Coronary artery (tissue), 2 donors: ENCODE measurements at regions not wholly inside any gene's neighbourhood (a gene's known extent, or its start where the extent isn't known, plus 50 kb on each side); places are given as distances from the start of the nearest gene placed in this dataset.

Source experiments
- DNase-seq: peaks from one replicate; pipeline ENCODE4 v3.0.0-alpha.2; 2017; ENCODE audit warnings: low spot score
- H3K27ac ChIP-seq, 2 donors: fragments of 200-600 bp; sonication (generic); one replicate each; pipeline ENCODE4 v1.5.1; 2016 to 2019
- H3K4me3 ChIP-seq: fragments of 200-600 bp; sonication (generic); 2 replicates; pipeline ENCODE4 v1.5.1; 2016; ENCODE audit warnings: mild to moderate bottlenecking, moderate library complexity
- TF ChIP-seq, protein P1 (sequence below): fragments of 200-600 bp; sonication (generic); IDR thresholded peaks from one replicate; pipeline ENCODE4 v1.5.1; 2019; ENCODE audit warnings: antibody characterized with exemption

DNA sequence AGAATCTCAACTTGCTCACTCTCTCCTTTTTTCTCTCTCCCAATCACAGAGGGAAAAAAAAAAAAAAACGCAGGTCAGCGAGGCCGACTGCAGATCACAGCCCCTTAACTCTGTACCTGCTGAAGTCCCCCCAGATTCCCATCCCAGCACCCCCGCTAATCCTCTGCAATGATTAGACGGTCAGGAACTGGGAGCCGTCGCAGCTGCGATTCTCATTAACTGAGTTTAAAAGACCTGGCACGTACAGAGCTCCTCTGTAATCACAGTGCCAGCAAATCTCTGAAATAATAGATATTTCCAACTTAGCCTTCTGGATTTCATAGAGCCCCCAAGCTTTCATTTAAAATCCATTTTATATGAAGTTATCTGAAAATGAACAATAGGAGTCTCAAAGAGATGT, 84.4 kb downstream of the ANKRD60 start:
- peak; percentile 14 for DNase-seq
- H3K27ac ChIP-seq, result no peak overlapping the region
- TF ChIP-seq, protein P1, sequence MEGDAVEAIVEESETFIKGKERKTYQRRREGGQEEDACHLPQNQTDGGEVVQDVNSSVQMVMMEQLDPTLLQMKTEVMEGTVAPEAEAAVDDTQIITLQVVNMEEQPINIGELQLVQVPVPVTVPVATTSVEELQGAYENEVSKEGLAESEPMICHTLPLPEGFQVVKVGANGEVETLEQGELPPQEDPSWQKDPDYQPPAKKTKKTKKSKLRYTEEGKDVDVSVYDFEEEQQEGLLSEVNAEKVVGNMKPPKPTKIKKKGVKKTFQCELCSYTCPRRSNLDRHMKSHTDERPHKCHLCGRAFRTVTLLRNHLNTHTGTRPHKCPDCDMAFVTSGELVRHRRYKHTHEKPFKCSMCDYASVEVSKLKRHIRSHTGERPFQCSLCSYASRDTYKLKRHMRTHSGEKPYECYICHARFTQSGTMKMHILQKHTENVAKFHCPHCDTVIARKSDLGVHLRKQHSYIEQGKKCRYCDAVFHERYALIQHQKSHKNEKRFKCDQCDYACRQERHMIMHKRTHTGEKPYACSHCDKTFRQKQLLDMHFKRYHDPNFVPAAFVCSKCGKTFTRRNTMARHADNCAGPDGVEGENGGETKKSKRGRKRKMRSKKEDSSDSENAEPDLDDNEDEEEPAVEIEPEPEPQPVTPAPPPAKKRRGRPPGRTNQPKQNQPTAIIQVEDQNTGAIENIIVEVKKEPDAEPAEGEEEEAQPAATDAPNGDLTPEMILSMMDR, result no peak
- no peak overlapping the region for H3K4me3 ChIP-seq

- no peak for DNase-seq
- H3K4me3 ChIP-seq, result no peak overlapping the region
- H3K27ac ChIP-seq, result no peak overlapping the region
- TF ChIP-seq, protein P1, result no peak
Observed at GRCh38 chr20:58143531-58143930, 84.9 kb downstream of the ANKRD60 start.

GRCh38 chr20:58142843-58143185, 85.6 kb downstream of the ANKRD60 start:
- TF ChIP-seq, protein P1, result no peak
- DNase-seq, result peak; percentile 62
- Histone ChIP-seq H3K27ac (no peak overlapping the region), H3K4me3 (no peak overlapping the region)

GRCh38 chr20:58141971-58142842, 86.2 kb downstream of the ANKRD60 start:
- H3K27ac ChIP-seq, result no peak overlapping the region
- no peak overlapping the region for H3K4me3 ChIP-seq
- DNase-seq, result peak; percentile 65
- TF ChIP-seq, protein P1, result no peak

DNA sequence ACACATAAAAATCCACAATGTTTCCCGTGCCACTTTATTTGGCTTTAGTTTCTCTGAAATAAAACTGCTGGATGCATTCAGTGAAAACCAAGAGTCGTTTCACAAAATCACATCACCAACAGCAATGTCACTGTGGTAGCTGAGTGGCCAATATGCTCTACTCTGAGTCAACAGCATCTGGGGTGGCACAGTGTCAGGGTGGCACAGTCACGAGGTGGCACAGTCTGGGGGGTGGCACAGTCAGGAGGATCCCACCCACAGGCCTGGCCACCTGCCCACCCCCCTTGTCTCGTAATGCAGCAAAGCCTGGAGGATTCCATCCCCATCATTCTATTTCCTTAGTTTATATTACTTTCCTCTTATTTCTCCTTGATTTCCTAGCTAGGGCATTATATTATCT, 87.0 kb downstream of the ANKRD60 start:
- DNase-seq, result no peak
- H3K27ac ChIP-seq, result no peak overlapping the region
- H3K4me3 ChIP-seq, result no peak overlapping the region
- TF ChIP-seq, protein P1, result no peak

GRCh38 chr20:58140787-58141425, 87.5 kb downstream of the ANKRD60 start:
- TF ChIP-seq, protein P1, result no peak
- Histone ChIP-seq H3K27ac (no peak overlapping the region), H3K4me3 (no peak overlapping the region)
- peak; percentile 26 for DNase-seq
